ES-I3 (cell line): ENCODE measurements at regions not wholly inside any gene's neighbourhood (a gene's known extent, or its start where the extent isn't known, plus 50 kb on each side); places are given as distances from the start of the nearest gene placed in this dataset.

Experiments used
- H3K36me3 ChIP-seq: 2 replicates; pipeline ENCODE4 v1.6.1; 2013; ENCODE audit warnings: mild to moderate bottlenecking, low read length, control low read depth, moderate library complexity; ENCODE audit not compliant: insufficient read depth
- H3K4me1 ChIP-seq: 2 replicates; pipeline ENCODE4 v1.6.1; 2013; ENCODE audit warnings: mild to moderate bottlenecking, control low read depth, low read length; ENCODE audit not compliant: insufficient read depth
- H3K9ac ChIP-seq: 2 replicates; pipeline ENCODE4 v1.6.1; 2013; ENCODE audit warnings: low read depth, mild to moderate bottlenecking, low read length, moderate library complexity
- H3K9me3 ChIP-seq: 2 replicates; pipeline ENCODE4 v1.6.1; 2013; ENCODE audit warnings: mild to moderate bottlenecking, low read length, moderate library complexity; ENCODE audit not compliant: control insufficient read depth, insufficient read depth

GRCh38 chr2:2867397-2867979, 510.1 kb downstream of the EIPR1 start:
- no peak overlapping the region for H3K9ac ChIP-seq
- H3K9me3 ChIP-seq: 0 out of 2 replicates have a peak, but pooled peaks cover 4% of the 10 kb centered on the region
- no peaks in the 10 kb centered on the region for H3K36me3 ChIP-seq
- no peaks in the 10 kb centered on the region for H3K4me1 ChIP-seq

GRCh38 chr2:2866459-2866858, 511.2 kb downstream of the EIPR1 start:
- Histone ChIP-seq H3K36me3 (no peaks in the 10 kb centered on the region), H3K9ac (no peak overlapping the region), H3K4me1 (no peaks in the 10 kb centered on the region), H3K9me3 (0 out of 2 replicates have a peak, but pooled peaks cover 4% of the 10 kb centered on the region)

GRCh38 chr2:2862386-2862785, 515.2 kb downstream of the EIPR1 start:
- no peaks in the 10 kb centered on the region for H3K4me1 ChIP-seq
- no peaks in the 10 kb centered on the region for H3K36me3 ChIP-seq
- H3K9ac ChIP-seq: no peak overlapping the region
- H3K9me3 ChIP-seq: peaks cover 4% of the 10 kb centered on the region; the same call in 1 of the 2 replicates

- no peaks in the 10 kb centered on the region for H3K4me1 ChIP-seq
- H3K9ac ChIP-seq: no peak overlapping the region
- H3K36me3 ChIP-seq: no peaks in the 10 kb centered on the region
- peaks cover 4% of the 10 kb centered on the region; the same call in 1 of the 2 replicates for H3K9me3 ChIP-seq
Observed at GRCh38 chr2:2861666-2862240, 515.9 kb downstream of the EIPR1 start.

- Histone ChIP-seq H3K36me3 (no peaks in the 10 kb centered on the region), H3K9me3 (peaks cover 4% of the 10 kb centered on the region; the same call in 1 of the 2 replicates), H3K9ac (no peak overlapping the region), H3K4me1 (no peaks in the 10 kb centered on the region)
Observed at GRCh38 chr2:2860589-2861300, 516.9 kb downstream of the EIPR1 start.

GRCh38 chr2:2859732-2860131, 517.9 kb downstream of the EIPR1 start:
- Histone ChIP-seq H3K9me3 (peaks cover 4% of the 10 kb centered on the region; the same call in 1 of the 2 replicates), H3K4me1 (no peaks in the 10 kb centered on the region), H3K9ac (no peak overlapping the region), H3K36me3 (no peaks in the 10 kb centered on the region)

- H3K36me3 ChIP-seq: no peaks in the 10 kb centered on the region
- no peak overlapping the region for H3K9ac ChIP-seq
- H3K4me1 ChIP-seq: no peaks in the 10 kb centered on the region
- no peaks in the 10 kb centered on the region; the same call in 1 of the 2 replicates for H3K9me3 ChIP-seq
Observed at GRCh38 chr2:2859164-2859563, 518.5 kb downstream of the EIPR1 start.

- H3K9ac ChIP-seq: no peak overlapping the region
- 0 out of 2 replicates have a peak, but pooled peaks cover under 1% of the 10 kb centered on the region for H3K4me1 ChIP-seq
- no peaks in the 10 kb centered on the region; the same call in 1 of the 2 replicates for H3K9me3 ChIP-seq
Observed at GRCh38 chr2:2856723-2857415, 520.7 kb downstream of the EIPR1 start.

GRCh38 chr2:2855297-2855696, 522.3 kb downstream of the EIPR1 start:
- Histone ChIP-seq H3K9me3 (no peaks in the 10 kb centered on the region; the same call in 1 of the 2 replicates), H3K9ac (no peak overlapping the region), H3K36me3 (no peaks in the 10 kb centered on the region), H3K4me1 (peaks cover 4% of the 10 kb centered on the region; the same call in 1 of the 2 replicates)

More at GRCh38 chr2:2856723-2857415, 520.7 kb downstream of the EIPR1 start:
- H3K36me3 ChIP-seq: no peaks in the 10 kb centered on the region

- Histone ChIP-seq H3K9me3 (no peaks in the 10 kb centered on the region), H3K9ac (no peak overlapping the region), H3K4me1 (peaks cover 11% of the 10 kb centered on the region; the same call in 1 of the 2 replicates), H3K36me3 (no peaks in the 10 kb centered on the region)
Observed at GRCh38 chr2:2853346-2853745, 522.3 kb upstream of the MYT1L start.

- H3K4me1 ChIP-seq: peaks cover 15% of the 10 kb centered on the region; the same call in 1 of the 2 replicates
- no peak overlapping the region for H3K9ac ChIP-seq
- no peaks in the 10 kb centered on the region for H3K9me3 ChIP-seq
- no peaks in the 10 kb centered on the region for H3K36me3 ChIP-seq
Observed at GRCh38 chr2:2851806-2852777, 521.0 kb upstream of the MYT1L start.

- Histone ChIP-seq H3K4me1 (peaks cover 15% of the 10 kb centered on the region; the same call in 1 of the 2 replicates), H3K9me3 (no peaks in the 10 kb centered on the region), H3K36me3 (no peaks in the 10 kb centered on the region), H3K9ac (no peak overlapping the region)
Observed at GRCh38 chr2:2851316-2851715, 520.2 kb upstream of the MYT1L start.

GRCh38 chr2:2850859-2851258, 519.8 kb upstream of the MYT1L start:
- Histone ChIP-seq H3K9me3 (no peaks in the 10 kb centered on the region), H3K4me1 (peaks cover 15% of the 10 kb centered on the region; the same call in 1 of the 2 replicates), H3K9ac (no peak overlapping the region), H3K36me3 (no peaks in the 10 kb centered on the region)
